ENCODE measurements at regions not wholly inside any gene's neighbourhood (a gene's known extent, or its start where the extent isn't known, plus 50 kb on each side); places are given as distances from the start of the nearest gene placed in this dataset.

GRCh38 chr9:115635680-115636383 lies 517.8 kb upstream of the PAPPA start:
- Mint-ChIP-seq H3K27ac (no peak overlapping the region), H3K36me3 (no peaks in the 10 kb centered on the region), H3K9me3 (no peaks in the 10 kb centered on the region), H3K4me3 (no peak overlapping the region), H3K4me1 (no peaks in the 10 kb centered on the region), H3K27me3 (ENCODE audit: low read depth) (no peaks in the 10 kb centered on the region; the same call in 1 of the 2 replicates)
- DNase-seq (ENCODE audit: low spot score), result no peak
- TF ChIP-seq TP53 (CRISPR knock-in tag; IDR thresholded peaks at IDR 0.05) (no peak), AR (CRISPR knock-in tag; IDR thresholded peaks at IDR 0.05) (no peak), E2F5 (CRISPR knock-in tag; IDR thresholded peaks at IDR 0.05) (no peak), ZNF416 (CRISPR knock-in tag; IDR thresholded peaks at IDR 0.05) (no peak), HMGA2 (CRISPR knock-in tag; IDR thresholded peaks at IDR 0.05) (no peak), FOXK1 (CRISPR knock-in tag; IDR thresholded peaks at IDR 0.05) (no peak), ZNF423 (CRISPR knock-in tag; IDR thresholded peaks at IDR 0.05) (no peak), SMAD3 (CRISPR knock-in tag; IDR thresholded peaks at IDR 0.05; ENCODE audit: borderline replicate concordance) (no peak), ATF6 (CRISPR knock-in tag; IDR thresholded peaks at IDR 0.05) (no peak), CBFB (CRISPR knock-in tag; IDR thresholded peaks at IDR 0.05; ENCODE audit: low read depth) (no peak), ETV6 (CRISPR knock-in tag; IDR thresholded peaks at IDR 0.05) (no peak), NR1H2 (CRISPR knock-in tag; IDR thresholded peaks at IDR 0.05) (no peak), CREB1 (CRISPR knock-in tag; IDR thresholded peaks at IDR 0.05) (no peak)
- ATAC-seq, result no peak
- ChIA-PET CTCF (no interaction called here), POLR2A (no interaction called here)

- no peak for DNase-seq (ENCODE audit: low spot score)
- Mint-ChIP-seq H3K27ac (no peak overlapping the region), H3K4me3 (no peak overlapping the region), H3K4me1 (no peaks in the 10 kb centered on the region), H3K36me3 (no peaks in the 10 kb centered on the region), H3K9me3 (no peaks in the 10 kb centered on the region), H3K27me3 (ENCODE audit: low read depth) (no peaks in the 10 kb centered on the region; the same call in 1 of the 2 replicates)
- TF ChIP-seq ZBTB43 (CRISPR knock-in tag; IDR thresholded peaks at IDR 0.05) (no peak), SMAD4 (CRISPR knock-in tag; IDR thresholded peaks at IDR 0.05) (no peak), JUN (CRISPR knock-in tag; IDR thresholded peaks at IDR 0.05) (no peak), NR1H2 (CRISPR knock-in tag; IDR thresholded peaks at IDR 0.05) (no peak), FOXP4 (CRISPR knock-in tag; IDR thresholded peaks at IDR 0.05) (no peak), ZNF317 (CRISPR knock-in tag; IDR thresholded peaks at IDR 0.05; ENCODE audit: borderline replicate concordance, low read depth) (no peak), ZNF219 (CRISPR knock-in tag; IDR thresholded peaks at IDR 0.05; ENCODE audit: borderline replicate concordance) (no peak), ZMAT4 (CRISPR knock-in tag; IDR thresholded peaks at IDR 0.05) (no peak), ZNF416 (CRISPR knock-in tag; IDR thresholded peaks at IDR 0.05) (no peak)
- no peak for ATAC-seq
- POLR2A ChIA-PET, result no interaction called here
- CTCF ChIA-PET, result interaction anchor here (1.1 kb wide), 1 partner anchor 15 kb away, joined by 3 read pairs; no protein-coding TSS in a partner anchor
Measured at GRCh38 chr9:115636596-115636995, 517.0 kb upstream of the PAPPA start.
